HG03139 (cell line): ENCODE measurements at regions not wholly inside any gene's neighbourhood (a gene's known extent, or its start where the extent isn't known, plus 50 kb on each side); places are given as distances from the start of the nearest gene placed in this dataset.

Source experiments
- ATAC-seq: cut with Tn5 transposase; IDR thresholded peaks from one replicate; pipeline ENCODE4 v1.9.1; 2021; ENCODE audit not compliant: unreplicated experiment

GRCh38 chr13:83223546-83223945 is 658.7 kb downstream of the SLITRK1 start:
- ATAC-seq = no peak

DNA sequence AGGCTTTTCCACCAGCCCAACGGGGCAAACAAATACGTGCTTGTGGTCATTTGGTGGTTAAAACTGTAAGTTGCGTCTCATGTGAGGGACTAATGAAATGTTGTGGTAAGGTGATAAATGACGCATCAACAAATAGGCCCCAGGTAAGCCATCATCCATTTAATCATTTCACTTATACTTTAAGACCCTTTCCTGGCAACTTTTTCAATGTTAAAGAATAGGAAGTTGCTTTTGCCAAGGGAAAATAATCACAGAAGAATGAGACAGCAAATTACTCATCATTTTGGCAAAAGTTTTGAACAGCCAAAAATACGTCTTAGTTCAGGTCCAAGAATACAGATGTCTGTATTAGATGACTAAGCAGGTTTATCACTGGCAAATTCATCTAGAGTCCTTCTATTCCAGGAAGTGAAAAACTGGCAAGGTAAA is 660.4 kb downstream of the SLITRK1 start:
- no peak for ATAC-seq

GRCh38 chr13:83221256-83221655 is 661.0 kb downstream of the SLITRK1 start:
- no peak for ATAC-seq

DNA sequence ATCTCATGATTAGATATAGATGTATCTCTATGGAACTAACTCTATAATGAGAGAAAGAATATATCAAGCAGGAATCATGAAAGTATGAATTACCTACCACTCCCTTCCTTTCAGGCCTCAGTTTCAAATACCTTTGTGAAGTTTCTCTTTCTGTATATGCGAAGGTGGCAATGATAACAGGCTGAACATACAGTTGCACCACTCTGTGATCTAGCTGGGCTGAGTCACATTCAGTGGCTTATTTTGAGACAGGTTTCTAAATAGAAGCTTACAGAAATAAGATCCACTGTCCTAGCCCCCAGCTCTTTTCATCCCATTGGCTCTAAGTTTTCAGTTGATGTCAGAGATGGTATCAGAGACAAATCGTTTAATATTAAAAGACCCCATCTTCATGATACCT is 662.0 kb downstream of the SLITRK1 start:
- ATAC-seq = no peak

GRCh38 chr13:83219832-83220231 is 662.4 kb downstream of the SLITRK1 start:
- ATAC-seq = no peak

DNA sequence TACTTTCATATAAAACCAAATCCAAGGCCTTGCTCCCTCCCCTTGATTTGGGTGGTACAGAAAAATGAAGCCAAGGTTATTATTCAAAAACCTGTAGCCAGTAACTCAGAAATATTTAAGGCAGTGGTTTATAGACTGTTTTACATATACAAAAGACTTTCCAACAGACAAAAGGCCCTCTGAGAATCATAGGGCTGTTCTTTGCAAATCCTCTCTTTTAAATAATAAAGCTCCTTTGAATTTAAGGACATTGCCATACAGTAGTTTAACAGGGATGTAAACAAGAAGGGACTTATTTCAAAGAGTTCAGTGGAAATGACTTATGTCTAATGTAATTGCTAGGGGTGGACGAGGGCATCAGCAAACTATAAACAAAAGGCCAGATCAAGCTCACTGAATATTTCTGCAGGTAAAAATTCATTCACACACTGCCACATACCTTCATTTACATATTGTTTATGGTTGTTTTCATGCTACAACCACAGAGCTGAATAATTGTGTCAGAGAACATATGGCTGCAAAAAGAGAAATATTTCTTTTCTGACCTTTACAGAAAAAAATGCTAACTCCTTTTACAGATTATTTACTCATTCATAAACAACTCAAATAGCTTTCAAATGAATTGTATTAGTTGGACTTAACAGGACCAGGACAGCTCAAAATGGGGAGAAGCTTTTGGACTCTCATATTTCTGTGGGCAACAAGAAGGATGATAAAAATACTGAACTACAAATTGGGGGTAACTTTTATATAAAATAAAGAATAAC is 665.6 kb downstream of the SLITRK1 start:
- no peak for ATAC-seq

DNA sequence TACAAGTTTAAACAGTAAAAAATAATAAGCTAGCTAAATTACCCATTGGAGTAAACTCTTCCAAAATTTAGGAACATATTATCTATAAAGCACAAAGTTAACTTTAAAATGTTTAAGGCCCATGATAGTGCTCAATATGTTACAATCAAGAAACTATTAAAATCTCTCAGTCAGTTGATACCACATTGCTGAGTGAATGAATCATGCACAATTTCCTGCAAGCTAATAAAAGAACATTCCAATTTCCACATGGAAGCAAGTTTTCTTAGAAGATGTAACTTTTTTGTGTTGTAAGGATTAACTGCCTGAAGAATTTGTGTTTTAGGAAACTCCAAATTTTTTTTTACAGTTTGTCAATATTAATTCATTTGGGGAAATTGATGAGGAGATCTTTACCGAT is 666.6 kb downstream of the SLITRK1 start:
- ATAC-seq = no peak

DNA sequence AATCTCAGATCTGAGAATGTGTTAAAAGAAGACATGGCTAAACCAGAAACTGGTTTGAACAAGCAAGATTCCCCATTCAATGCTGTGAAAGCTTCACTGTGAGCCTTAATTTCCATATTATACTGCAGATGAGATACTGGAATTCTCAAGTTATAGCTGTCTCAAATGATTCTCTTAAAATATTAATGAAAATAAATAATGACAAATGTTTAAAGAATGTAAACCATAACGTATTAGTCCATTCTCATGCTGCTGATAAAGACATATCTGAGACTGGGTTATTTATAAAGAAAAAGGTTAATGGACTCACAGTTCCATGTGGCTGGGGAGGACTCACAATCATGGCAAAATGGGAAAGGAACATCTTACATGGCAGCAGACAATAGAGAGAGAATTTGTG is 667.8 kb downstream of the SLITRK1 start:
- ATAC-seq = no peak

- no peak for ATAC-seq
Measured at GRCh38 chr13:83211301-83211700, 671.0 kb downstream of the SLITRK1 start.

GRCh38 chr13:83204886-83205285 is 677.4 kb downstream of the SLITRK1 start:
- ATAC-seq = no peak

DNA sequence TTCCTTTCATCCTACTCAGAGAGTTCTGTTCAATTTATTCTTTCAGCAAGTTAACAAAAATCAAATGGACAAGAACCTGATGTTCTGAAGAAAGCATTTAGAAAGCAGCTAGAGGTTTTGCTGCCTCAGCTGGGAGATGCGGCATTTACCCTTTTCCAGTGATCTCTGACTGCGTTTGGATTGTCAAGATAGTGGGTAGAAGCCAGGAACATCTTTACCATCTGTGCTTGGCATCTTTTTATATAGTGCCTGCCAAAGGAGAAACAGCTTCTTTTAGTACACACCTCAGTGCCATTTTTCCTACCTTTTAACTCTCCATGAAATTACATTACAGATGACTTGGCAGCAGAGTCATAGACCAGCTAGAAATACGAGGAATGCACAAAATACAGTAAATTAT is 680.8 kb downstream of the SLITRK1 start:
- ATAC-seq = no peak

DNA sequence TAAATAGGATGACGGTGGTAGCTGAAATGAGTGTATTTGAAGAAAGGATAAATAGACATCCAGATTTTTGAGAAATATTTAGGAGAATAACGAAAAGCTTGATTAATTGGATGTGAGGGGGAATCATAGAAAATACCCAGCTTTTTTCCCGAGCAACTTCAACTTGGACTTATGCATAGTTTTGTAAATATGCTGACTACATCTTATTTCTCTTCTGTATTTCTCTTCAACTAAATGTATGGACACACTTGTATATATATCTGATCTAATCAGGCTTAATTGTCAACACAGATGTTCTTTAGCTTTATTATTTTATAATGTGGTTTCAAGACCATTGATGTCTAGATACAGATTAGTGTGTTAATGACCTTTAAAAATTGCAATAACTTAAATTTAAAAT is 685.0 kb downstream of the SLITRK1 start:
- ATAC-seq = no peak

GRCh38 chr13:83190020-83190419 is 692.3 kb downstream of the SLITRK1 start:
- no peak for ATAC-seq

- no peak for ATAC-seq
Measured at GRCh38 chr13:83184819-83185218, 697.5 kb downstream of the SLITRK1 start.

DNA sequence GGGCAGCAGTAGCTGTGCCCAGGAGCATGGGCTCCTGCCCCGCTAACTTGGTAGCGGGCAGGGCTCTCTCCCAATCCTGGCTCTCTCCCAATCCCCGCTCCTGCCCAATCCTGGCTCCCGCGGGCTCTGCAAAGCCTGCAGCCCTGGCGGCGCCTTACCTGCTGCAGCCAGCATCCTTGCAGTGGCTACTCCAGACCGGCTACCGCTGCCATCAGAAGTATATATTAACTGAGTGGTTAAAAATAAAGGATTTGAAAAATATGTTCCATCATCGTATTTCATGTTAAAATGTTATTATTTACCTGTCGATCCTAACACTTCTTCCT is 698.2 kb downstream of the SLITRK1 start:
- no peak for ATAC-seq

DNA sequence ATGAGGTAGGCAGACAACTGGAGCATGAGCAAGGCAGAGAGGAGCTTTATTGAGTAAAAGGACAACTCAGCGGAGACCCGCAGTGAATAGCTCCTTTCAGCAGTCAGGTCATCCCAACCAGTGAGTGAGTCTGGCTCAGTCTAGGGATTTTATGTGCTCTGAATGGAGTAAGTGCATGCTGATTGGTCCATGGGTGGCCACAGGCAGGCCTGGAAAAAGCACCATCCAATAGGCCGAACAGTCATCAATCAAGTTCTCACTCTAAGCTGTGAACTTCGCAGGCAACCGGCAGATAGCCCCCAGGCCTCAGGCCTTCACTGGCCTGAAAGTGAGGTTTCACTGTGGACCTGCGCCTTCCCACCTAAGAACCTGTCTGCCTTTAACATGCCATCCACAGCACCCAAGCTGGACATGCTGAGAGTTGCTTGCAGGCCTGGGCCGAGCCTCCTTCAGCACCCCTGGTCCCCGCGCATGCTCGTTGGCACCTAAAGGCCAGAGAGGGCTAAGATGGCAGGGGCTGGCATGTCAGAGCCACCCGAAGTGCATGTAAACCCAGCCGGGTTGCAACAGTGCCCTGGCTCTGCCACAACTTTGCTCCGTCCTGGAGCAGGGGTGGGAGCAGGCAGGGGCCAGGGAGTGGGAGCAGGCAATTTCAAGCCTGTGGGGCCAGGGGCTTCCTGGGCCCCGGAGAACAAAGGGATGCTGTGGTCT is 698.7 kb downstream of the SLITRK1 start:
- ATAC-seq = no peak

DNA sequence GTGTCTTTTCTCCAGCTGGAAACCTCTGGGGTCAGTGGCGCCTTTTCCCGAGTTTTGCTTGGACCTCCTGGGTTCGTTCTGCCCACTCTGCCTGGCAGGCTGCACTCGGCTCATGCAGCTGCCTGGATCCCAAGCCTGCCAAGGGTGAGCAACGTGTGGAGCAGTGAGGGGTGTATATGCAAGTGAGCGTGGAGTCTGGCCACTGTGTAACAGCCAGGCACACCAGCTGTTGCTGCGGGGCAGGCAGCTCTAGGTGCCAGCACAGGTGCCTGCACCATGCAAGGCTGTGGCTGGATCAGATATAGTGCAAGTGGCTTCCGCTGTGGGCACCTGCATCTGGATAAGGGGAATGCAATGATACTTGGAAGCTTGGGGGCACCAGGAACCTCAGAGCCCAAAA is 699.4 kb downstream of the SLITRK1 start:
- no peak for ATAC-seq

DNA sequence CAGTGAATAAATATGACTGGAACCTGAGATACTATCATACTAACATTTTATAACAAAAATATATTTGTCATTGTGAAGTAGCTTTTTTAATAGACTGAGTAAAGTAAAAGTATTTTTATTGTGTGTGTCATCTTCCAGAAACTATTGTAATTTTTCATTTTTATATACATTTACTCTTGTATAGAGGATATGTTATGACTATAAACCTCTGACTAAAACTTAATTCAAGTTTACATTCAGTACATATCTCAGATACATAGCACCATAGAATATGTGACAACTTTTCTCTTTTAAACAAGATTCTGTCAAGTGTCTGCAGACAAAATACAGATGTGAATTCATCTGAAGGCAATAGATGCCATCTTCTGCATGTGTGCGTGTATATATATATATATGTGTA is 704.3 kb downstream of the SLITRK1 start:
- no peak for ATAC-seq

DNA sequence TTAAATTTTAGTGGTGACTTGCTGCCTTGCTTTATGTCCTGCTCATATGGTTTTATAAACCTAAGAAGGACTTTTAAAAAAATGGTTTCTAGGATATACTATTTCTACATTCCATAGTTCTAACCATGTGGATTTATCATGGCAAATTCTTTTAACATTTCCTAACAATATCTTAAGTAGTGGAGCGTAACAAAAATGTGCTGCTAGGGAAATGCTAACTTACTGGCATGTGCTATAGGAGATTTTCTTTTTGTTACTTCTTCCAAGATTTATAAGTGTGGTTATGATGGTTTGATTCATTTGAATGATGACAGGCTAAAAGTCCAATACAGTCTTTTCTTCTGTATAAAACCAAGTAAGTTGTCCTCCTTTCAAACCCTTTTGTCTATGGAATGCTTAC is 713.7 kb downstream of the SLITRK1 start:
- no peak for ATAC-seq

GRCh38 chr13:83167203-83167602 is 715.1 kb downstream of the SLITRK1 start:
- no peak for ATAC-seq

DNA sequence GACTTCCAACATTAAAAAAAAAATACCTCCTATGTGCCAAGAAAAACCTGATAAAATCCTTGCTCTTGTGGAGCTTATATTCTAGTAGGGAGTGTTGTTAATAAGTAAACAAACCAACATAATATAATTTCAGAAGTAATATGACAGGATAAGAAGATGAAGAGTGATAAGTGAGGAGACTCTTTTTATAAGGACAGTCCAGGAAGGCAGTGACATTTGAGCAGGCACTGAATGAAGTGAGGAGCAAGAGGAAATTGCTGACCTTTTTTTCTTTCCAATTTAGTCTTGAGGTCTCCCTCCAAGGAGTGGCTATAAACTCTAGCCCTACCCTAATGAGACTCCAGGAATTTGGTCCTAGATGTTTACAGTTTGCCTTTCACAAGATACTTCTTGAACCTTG is 715.7 kb downstream of the SLITRK1 start:
- no peak for ATAC-seq

DNA sequence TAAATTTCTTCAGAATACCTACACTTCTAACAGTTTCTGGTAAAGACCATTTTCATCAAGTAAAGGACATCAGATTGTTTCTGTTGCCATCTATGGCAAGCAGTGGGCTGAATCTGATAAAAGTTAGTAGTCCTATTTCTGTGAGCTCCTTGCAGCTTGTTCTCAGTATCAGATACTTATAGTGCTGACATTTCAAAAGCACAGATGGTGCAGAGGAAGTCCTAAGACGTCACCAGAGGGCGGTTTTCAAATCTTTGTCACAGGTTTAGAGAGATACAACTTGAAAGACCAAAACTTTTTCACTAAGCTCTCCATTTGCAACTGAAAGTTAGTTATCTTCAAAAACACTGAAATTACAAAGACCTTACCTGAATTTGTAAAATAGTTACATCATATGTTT is 719.8 kb downstream of the SLITRK1 start:
- ATAC-seq = no peak

DNA sequence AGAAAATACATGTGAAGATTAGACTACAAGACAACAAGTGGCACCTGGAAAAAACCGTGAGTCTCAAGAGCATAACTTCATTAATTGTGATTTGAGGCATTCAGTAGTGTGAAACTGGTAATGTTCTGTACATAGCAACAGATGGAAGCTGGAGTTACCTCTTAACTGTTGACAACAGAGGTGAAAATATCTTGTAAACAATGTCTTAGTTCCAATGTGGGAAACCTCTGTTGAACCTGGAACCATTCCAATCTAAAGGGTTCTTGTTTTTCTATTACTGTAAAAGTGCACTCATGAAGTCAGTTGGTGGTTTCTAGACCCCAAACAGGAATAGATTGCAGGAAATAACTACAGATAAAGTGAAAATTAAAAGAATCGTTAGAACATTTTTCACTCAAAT is 728.4 kb downstream of the SLITRK1 start:
- ATAC-seq = no peak
